MM.1S (cell line): ENCODE measurements at regions not wholly inside any gene's neighbourhood (a gene's known extent, or its start where the extent isn't known, plus 50 kb on each side); places are given as distances from the start of the nearest gene placed in this dataset.

Experiments used
- EZH2 ChIP-seq: fragments of 300-600 bp; sonication (generic); optimal IDR thresholded peaks from 2 replicates; pipeline ENCODE3; 2017; ENCODE audit warnings: low read depth, mild to moderate bottlenecking, antibody characterized with exemption, low read length, mixed read lengths
- TF ChIP-seq, protein P1 (sequence below): fragments of 300-600 bp; sonication (generic); IDR thresholded peaks from 2 replicates; pipeline ENCODE4 v1.5.1; 2016; ENCODE audit warnings: antibody characterized with exemption, low read length, mixed read lengths

DNA sequence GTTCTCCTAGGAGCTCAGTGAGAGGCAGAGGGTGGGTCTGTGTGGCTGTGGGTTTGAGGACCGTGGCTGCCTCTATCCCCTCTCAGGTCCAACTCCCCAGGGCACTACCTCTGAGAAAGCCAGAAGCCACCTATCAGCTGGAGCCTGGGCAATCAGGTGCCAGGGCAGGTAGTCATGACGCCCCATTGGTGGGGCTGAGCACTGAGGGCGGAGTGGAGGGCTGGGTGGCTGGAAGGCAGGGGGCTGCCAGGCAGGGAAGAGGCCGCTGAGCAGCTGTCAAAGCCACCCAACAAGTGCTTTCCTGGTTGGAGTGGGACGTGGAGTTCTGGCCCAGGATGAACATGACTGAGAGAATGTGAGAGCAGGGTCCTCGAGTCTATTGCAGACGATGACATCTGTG is 164.9 kb upstream of the AJAP1 start:
- TF ChIP-seq, protein P1, sequence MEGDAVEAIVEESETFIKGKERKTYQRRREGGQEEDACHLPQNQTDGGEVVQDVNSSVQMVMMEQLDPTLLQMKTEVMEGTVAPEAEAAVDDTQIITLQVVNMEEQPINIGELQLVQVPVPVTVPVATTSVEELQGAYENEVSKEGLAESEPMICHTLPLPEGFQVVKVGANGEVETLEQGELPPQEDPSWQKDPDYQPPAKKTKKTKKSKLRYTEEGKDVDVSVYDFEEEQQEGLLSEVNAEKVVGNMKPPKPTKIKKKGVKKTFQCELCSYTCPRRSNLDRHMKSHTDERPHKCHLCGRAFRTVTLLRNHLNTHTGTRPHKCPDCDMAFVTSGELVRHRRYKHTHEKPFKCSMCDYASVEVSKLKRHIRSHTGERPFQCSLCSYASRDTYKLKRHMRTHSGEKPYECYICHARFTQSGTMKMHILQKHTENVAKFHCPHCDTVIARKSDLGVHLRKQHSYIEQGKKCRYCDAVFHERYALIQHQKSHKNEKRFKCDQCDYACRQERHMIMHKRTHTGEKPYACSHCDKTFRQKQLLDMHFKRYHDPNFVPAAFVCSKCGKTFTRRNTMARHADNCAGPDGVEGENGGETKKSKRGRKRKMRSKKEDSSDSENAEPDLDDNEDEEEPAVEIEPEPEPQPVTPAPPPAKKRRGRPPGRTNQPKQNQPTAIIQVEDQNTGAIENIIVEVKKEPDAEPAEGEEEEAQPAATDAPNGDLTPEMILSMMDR: no peak
- TF ChIP-seq EZH2: no peak
